H4 (cell line): ENCODE measurements at regions not wholly inside any gene's neighbourhood (a gene's known extent, or its start where the extent isn't known, plus 50 kb on each side); places are given as distances from the start of the nearest gene placed in this dataset.

Source experiments
- DNase-seq: peaks from one replicate; pipeline ENCODE4 v3.0.0-alpha.2; 2015; ENCODE audit warnings: low spot score

DNA sequence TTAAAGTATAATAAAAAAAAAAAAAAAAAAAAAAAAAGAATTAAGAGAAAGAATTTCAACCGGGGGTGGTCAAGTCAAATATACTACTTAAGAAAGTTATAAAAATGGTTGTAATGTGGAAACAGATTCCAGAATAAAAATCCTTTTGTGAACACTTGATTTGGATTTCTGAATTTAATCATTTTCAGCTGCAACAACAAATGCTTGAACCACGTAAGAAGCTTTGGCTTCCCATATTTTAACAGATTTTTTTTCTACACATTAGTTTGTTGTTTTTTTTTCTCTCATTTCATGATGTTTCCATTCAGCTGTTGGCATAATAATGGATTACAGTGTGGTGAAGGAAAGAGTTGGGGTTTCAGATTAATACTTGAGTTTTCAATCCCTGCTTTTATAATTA, 137.3 kb upstream of the AGR3 start:
- no peak for DNase-seq

DNA sequence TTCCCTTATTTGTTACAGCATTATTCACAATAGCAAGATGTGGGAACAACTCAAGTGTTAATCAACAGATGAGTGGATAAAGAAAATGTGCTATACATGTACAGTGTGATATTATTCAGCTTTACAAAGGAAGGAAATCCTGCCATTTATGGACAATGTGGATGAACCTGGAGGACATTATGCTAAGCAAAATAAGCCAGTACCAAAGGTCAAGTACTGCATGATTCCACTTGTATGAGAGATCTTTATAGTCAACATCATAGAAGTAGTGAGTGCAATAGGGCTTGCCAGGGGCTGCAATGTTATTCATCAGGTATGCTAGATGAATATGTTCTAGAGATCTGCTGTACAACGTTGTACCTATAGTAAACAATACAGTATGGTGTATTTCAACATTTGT, 138.5 kb upstream of the AGR3 start:
- no peak for DNase-seq

- no peak for DNase-seq
These were observed 139.4 kb upstream of the AGR3 start for GRCh38 chr7:17021205-17021604.

DNA sequence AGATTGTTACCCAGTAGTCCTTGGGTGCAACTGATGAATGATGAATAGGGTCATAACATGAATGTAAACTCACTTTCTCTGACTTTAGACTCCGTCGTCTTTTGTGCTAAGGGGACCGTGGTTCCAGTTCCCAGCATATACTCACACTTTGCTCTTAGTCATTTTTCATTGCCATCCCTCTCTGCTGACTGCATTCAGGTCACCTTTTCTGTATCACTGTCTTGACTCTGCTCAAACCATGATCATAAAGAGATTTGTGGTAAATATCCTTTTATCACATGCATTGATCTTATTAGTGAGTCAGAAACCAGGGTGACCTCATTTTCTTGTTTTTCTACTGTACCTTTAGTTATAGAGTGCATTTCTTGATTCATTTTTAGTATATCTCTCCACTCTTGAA, 141.1 kb upstream of the AGR3 start:
- no peak for DNase-seq

- DNase-seq, result no peak
These were observed 144.5 kb upstream of the AGR3 start for GRCh38 chr7:17026269-17026668.

- no peak for DNase-seq
These were observed 145.5 kb upstream of the AGR3 start for GRCh38 chr7:17027143-17027788.

- DNase-seq, result no peak
These were observed 146.0 kb upstream of the AGR3 start for GRCh38 chr7:17027789-17028152.

- no peak for DNase-seq
These were observed 147.4 kb upstream of the AGR3 start for GRCh38 chr7:17029150-17029549.

DNA sequence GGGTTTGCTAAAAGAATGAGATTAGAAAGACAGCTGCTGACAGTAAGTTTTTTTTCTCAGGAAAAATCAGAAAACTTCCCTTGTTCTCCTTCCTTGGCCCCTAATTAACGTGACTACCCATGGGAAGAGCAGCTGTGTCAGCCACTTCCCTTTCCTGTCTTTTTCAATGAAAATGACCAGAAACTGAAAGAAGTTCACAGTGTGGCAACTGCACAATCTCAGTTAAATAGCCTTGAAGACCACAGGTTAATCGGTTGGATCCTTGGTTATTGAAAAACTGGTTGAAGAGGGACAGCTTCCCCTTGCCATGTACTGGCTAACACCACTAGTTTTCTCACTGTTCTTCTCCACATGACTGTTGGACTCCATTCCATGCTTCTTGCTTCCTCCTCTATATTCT, 148.8 kb upstream of the AGR3 start:
- no peak for DNase-seq

DNA sequence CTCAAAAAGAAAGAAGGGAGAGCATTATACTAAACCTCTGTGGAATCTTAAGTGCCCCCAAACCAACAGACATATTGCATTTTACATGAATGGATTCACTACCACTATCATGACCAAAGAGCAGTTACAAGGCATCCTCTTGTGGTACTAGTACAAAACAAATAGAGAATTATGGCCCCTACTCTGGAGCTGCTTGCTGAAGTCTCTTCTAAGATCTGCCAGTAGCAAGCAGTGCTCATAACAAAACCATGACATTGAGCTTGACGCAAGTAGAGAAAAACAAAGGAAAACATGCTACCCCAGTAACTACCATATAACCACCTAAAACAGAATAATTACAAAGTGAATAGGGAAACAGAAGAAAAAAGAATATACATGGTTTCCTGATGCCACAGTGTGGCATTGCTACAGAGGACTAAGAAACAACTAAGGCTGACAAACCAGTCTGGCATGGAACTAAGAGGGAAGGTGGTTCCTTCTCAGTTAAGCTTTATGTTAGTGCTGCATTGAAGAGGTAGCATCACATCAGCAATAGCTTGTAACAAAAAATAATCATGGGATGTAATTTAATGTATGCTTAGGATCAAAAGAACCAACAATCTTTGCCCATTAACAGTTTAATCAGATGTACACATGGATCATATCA, 150.2 kb upstream of the AGR3 start:
- DNase-seq, result no peak

DNA sequence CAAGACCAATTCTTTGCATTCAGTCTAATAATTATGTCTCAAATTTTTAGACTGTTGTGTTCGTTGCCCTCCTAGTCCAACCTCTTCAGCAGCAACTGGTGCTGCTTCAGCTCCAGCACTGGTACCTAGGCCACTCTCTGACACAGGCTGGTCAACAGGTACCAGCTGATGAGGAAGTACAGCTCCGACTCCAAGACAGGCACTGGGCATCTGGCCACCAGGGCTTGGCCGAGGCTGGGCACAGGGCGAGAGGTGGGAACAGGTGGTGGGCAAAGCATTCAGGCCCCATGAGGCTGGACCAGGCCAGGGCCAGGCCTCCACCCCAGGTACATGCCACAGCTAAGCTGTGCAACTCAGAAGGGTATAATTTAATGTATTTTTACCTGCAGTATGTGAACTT, 151.5 kb upstream of the AGR3 start:
- no peak for DNase-seq

GRCh38 chr7:17036584-17036983, 154.8 kb upstream of the AGR3 start:
- no peak for DNase-seq

- DNase-seq, result no peak
These were observed 155.6 kb upstream of the AGR3 start for GRCh38 chr7:17037356-17037755.

DNA sequence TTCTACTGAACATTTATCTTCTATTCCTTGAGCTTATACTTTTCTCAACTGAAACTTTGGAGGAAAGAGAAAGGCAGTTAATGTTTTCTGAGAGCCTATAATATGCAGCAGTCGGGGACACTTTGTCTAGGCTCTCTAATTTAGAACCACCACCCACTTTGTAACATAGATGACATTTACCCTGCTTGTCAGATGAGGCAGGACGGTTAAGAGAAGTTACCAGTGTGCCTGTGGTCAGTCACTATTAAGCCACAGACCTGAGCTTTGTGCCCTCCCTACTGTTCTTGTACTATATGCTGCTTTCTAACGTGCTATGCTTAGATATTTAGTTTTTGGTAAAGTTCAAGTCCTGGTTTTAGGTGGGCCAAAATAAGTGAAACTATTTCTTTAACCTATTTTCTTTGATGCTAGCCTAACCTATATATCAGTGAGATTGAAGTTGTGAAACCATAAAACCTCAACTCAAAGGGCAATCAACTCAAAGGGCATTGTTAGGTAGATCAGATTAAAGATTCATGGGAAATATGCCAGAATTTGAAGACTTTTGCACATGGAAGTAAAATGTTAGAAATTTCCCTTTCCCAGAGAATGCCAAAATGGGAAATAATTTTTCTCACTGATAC, 156.5 kb upstream of the AGR3 start:
- no peak for DNase-seq

- no peak for DNase-seq
These were observed 157.0 kb upstream of the AGR3 start for GRCh38 chr7:17038783-17039170.

DNA sequence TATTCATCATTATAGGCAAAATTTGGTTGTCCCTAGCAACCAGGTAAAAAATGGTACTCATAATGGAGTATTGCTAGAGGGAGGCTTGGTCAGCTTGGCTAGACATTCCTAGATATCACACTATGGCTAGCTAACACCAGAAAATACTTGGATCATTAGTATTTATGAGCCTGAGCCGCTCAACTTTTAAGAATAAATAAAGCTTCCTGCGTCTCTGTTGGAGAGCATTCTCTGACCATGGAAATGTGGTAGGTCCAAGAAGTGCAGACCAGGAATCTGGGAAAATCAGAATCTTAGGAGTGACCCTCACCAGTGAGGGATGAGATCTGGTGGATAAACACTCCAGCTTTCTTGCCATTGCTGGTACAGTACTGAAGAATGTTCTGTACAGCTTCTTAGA, 157.6 kb upstream of the AGR3 start:
- no peak for DNase-seq

DNA sequence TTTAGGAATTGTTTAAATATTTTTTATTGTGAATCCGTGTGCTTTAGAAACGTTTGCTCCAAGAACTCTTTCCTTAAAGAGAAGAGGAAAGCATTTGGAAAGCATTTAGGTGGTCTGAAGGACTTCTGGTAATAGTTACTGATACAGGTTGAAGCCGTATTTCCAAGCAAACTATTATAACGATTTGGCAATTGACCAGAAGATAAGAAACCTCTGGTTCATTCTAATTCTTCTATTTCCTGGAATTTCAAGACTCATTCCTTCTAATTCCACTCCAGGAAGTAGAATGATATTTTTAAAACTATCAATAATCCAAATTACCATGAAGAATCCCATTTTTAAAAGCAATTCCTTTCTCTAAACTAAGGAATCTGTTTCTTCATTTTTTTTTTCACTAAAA, 158.9 kb upstream of the AGR3 start:
- no peak for DNase-seq

DNA sequence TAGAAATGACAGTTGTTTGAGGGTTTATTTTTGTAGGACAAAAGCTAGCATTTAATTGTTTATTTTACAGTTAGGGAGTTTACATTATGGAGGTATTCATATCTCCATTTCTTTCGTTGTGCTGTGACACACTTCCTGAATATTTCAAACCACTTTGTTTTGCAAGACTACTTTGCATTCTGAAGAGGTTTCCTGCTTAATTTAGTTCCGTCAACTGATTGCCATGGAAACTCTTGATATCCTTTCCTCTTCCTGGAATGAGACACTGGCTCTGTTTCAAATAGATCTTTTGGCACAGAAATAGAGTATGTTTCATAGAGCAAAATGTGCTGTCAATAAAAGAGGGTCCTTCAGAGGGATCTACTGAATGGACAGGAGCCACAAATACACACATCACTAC, 159.5 kb upstream of the AGR3 start:
- DNase-seq, result peak; percentile 99

GRCh38 chr7:17042211-17042610, 160.4 kb upstream of the AGR3 start:
- no peak for DNase-seq

DNA sequence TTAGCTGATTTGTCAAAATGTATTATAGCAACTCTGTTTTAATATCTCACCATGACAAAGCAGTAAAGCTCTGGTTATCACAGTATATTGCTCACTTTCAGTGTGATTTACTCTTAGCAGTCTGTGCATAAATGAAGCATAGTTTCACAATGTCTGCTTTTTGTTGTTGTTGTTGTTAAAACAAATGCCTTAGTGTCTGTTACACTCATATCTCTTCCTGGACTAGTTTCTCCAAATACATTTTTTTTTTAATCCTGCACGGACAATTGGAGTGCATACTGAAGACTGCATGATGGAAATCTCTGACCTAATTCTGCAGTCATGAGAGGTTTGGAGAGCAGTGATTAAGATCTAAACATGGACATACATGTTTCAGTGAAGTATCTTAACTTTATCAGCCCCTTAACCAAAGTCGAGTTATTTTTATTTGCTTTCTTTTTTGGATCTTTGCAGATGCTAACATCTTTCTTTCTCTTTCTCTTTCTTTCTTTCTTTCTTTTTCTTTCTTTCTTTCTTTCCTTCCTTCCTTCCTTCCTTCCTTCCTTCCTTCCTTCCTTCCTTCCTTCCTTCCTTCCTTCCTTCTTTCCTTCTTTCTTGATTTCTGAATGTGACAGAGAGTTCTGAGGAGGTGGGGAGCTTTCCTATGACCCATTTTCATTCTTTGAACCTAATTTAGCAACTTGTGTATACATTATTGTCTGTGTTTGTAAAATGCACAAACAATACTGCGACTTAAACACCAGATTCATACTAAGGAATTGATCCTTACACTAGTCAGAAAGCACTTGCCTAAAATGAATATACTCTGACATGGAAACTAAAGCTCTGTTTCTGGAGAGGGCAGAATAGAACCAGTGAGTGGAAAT, 161.5 kb upstream of the AGR3 start:
- DNase-seq, result peak; percentile 82

GRCh38 chr7:17044396-17044795, 162.6 kb upstream of the AGR3 start:
- DNase-seq, result no peak

GRCh38 chr7:17044861-17045260, 163.1 kb upstream of the AGR3 start:
- no peak for DNase-seq

DNA sequence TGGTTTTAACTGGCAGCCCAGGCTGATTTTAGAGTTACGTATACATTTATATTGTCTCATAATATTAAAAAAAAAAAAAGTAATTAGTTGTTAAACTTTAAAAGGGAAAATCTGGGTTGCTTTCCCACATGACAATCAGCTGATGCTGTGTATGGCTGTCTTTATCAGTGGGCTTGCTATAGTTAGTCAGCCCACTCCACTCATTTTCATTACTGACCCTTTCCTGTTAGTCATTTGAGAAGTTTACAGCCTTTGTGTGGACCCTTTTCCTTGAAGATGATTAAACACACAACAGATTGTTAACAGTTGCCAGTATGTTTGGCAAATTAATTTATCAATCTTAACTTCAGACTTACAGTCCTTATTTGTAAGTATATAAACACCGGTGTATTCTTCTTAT, 164.5 kb upstream of the AGR3 start:
- no peak for DNase-seq
